ENCODE measurements at regions not wholly inside any gene's neighbourhood (a gene's known extent, or its start where the extent isn't known, plus 50 kb on each side); places are given as distances from the start of the nearest gene placed in this dataset.

DNA sequence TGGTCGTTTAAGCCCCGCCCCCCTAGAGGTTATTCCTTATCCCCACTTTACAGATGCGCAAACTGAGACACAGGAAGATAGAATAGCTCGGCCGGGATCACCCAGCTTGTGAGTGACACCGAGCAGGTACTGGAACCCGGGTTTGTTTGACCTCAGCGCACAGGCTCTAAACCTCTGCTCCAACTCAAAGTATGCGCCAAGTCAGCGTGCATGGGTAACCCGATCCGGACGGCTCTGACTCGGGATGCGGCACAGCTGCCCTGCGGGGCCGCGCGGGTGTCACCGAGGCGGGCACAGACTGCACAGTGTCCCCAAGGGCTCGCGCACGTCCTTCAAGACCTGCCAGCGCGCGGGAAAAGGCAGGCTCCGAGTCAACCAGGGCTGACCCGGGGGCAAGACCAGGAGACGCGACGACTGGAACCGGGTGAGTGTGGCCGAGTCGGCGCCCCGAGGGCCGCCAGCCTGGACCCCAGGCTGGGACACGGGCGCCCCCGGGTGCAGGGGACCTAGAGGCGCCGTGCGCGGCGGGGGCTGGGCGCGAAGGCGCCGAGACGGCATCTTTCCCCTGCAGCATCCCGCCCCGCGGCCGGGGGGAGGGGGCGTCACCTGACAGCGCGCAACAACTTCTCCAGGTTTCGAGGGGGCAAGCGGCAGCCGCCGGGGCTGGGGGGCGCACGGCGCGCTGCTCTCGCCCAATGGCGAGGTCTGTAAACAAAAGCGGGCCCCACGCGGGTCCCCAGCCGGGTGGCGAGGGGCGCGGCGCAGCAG is 101.9 kb upstream of the SOD1 start:
- H3K9me3 ChIP-seq (ENCODE audit: control insufficient read depth, insufficient read depth, low read length), result no peaks in the 10 kb centered on the region
- H3K36me3 ChIP-seq (ENCODE audit: insufficient read depth, low read length), result no peaks in the 10 kb centered on the region
- H3K9ac ChIP-seq (ENCODE audit: low read depth, low read length), result peak overlapping the region; percentile 82; the same call in 1 of the 2 replicates
- peaks cover 58% of the 10 kb centered on the region for H3K4me1 ChIP-seq (ENCODE audit: insufficient read depth, low read length)

- Histone ChIP-seq H3K36me3 (ENCODE audit: insufficient read depth, low read length) (no peaks in the 10 kb centered on the region), H3K4me1 (ENCODE audit: insufficient read depth, low read length) (peaks cover 53% of the 10 kb centered on the region), H3K9me3 (ENCODE audit: control insufficient read depth, insufficient read depth, low read length) (no peaks in the 10 kb centered on the region), H3K9ac (ENCODE audit: low read depth, low read length) (peak overlapping the region; percentile 82; the same call in 1 of the 2 replicates)
Measured at GRCh38 chr21:31556662-31557061, 102.8 kb upstream of the SOD1 start.

- no peaks in the 10 kb centered on the region for H3K9me3 ChIP-seq (ENCODE audit: control insufficient read depth, insufficient read depth, low read length)
- peaks cover 50% of the 10 kb centered on the region for H3K4me1 ChIP-seq (ENCODE audit: insufficient read depth, low read length)
- peak overlapping the region; percentile 13 for H3K9ac ChIP-seq (ENCODE audit: low read depth, low read length)
- no peaks in the 10 kb centered on the region for H3K36me3 ChIP-seq (ENCODE audit: insufficient read depth, low read length)
Measured at GRCh38 chr21:31555741-31556191, 103.7 kb upstream of the SOD1 start.

DNA sequence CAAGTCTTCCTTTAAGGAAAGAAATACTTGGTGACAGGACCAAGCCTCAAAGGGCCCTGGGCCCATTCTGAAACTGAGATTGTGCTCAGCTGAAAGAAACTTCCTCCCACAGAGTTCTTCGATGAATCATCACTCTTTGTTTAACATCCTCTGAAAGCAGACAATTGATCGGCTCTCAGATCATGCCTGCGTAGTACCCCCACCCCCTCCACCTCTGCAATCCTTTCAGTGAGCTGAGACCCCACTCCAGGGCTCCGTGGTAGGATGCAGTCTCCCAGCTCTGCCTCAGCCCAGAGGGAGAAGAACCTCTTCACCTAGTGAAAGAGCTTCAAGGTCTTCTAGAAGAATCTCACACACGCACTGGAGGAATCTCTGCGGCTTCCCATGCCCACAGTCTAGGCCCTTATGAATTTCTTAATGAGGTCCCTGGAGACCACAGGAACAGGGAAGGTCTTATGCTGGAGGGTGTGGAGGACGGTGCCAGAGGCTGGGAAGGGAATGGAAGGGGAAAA is 104.9 kb upstream of the SOD1 start:
- Histone ChIP-seq H3K4me1 (ENCODE audit: insufficient read depth, low read length) (peaks cover 42% of the 10 kb centered on the region), H3K9ac (ENCODE audit: low read depth, low read length) (peak overlapping the region; percentile 24; the same call in 1 of the 2 replicates), H3K9me3 (ENCODE audit: control insufficient read depth, insufficient read depth, low read length) (no peaks in the 10 kb centered on the region), H3K36me3 (ENCODE audit: insufficient read depth, low read length) (no peaks in the 10 kb centered on the region)

DNA sequence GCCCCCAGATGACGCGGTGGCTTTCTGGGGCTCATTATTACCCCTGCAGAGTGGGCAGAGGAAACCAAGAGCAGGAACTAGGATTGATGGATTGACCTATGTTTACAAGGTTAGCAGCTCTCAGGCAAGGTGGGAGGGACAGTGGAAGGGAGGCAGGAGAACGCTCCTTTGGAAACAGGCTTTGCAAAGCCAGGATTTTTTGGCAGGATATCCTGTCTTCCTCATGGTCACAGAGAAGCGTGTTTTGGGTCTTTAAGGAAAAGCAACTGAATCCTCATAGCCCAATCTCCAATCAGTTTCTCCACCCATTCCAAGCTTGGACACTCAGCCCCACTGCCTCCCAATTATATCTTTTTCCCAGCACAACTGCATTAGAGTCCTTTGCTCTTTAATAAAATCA is 105.6 kb upstream of the SOD1 start:
- no peaks in the 10 kb centered on the region for H3K36me3 ChIP-seq (ENCODE audit: insufficient read depth, low read length)
- H3K9me3 ChIP-seq (ENCODE audit: control insufficient read depth, insufficient read depth, low read length), result no peaks in the 10 kb centered on the region
- H3K9ac ChIP-seq (ENCODE audit: low read depth, low read length), result no peak overlapping the region
- H3K4me1 ChIP-seq (ENCODE audit: insufficient read depth, low read length), result peaks cover 42% of the 10 kb centered on the region

- no peak overlapping the region for H3K9ac ChIP-seq (ENCODE audit: low read depth, low read length)
- H3K9me3 ChIP-seq (ENCODE audit: control insufficient read depth, insufficient read depth, low read length), result no peaks in the 10 kb centered on the region
Measured at GRCh38 chr21:31553461-31553860, 106.0 kb upstream of the SOD1 start.

GRCh38 chr21:31552826-31553225 is 106.7 kb upstream of the SOD1 start:
- H3K4me1 ChIP-seq (ENCODE audit: insufficient read depth, low read length), result peaks cover 42% of the 10 kb centered on the region
- H3K9ac ChIP-seq (ENCODE audit: low read depth, low read length), result no peak overlapping the region

More at GRCh38 chr21:31553461-31553860, 106.0 kb upstream of the SOD1 start:
- H3K4me1 ChIP-seq (ENCODE audit: insufficient read depth, low read length), result peaks cover 42% of the 10 kb centered on the region
- H3K36me3 ChIP-seq (ENCODE audit: insufficient read depth, low read length), result no peaks in the 10 kb centered on the region

DNA sequence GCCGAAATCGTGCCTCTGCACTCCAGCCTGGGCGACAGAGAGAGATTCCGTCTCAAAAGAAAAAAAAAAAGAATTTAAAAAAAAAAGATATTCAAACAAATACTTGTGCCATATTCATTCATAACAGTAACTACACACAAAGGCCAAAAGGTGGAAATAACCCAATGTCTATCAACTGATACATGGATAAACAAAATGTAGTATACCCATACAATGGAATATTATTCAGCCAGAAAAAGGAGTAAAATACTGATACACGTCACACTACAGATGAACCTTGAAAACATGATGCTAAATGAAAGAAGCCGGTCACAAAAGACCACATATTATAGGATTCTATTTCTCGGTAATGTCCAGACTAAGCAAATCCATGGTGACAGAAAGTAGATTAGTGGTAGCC is 109.4 kb upstream of the SOD1 start:
- Histone ChIP-seq H3K9me3 (ENCODE audit: control insufficient read depth, insufficient read depth, low read length) (no peaks in the 10 kb centered on the region), H3K36me3 (ENCODE audit: insufficient read depth, low read length) (no peaks in the 10 kb centered on the region), H3K9ac (ENCODE audit: low read depth, low read length) (no peak overlapping the region), H3K4me1 (ENCODE audit: insufficient read depth, low read length) (peaks cover 38% of the 10 kb centered on the region)

More at GRCh38 chr21:31552826-31553225, 106.7 kb upstream of the SOD1 start:
- no peaks in the 10 kb centered on the region for H3K9me3 ChIP-seq (ENCODE audit: control insufficient read depth, insufficient read depth, low read length)
- no peaks in the 10 kb centered on the region for H3K36me3 ChIP-seq (ENCODE audit: insufficient read depth, low read length)

DNA sequence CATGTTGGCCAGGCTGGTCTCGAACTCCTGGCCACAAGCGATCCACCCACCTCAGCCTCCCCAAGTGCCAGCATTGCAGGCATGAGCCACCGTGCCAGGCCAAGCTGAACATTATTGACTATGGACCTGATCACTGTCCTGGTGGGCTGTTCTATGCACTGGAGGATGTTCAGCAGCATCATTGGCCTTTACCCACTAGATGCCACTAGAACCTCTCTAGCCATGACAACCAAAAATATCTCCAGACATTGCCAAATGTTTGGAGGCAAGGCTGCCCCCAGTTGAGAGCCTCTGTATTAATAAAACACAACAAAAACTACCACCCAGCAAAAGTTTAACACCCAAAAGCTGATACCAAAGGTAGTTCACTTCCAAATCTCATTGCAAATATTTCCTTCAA is 110.8 kb upstream of the SOD1 start:
- Histone ChIP-seq H3K4me1 (ENCODE audit: insufficient read depth, low read length) (peaks cover 29% of the 10 kb centered on the region), H3K9ac (ENCODE audit: low read depth, low read length) (no peak overlapping the region), H3K9me3 (ENCODE audit: control insufficient read depth, insufficient read depth, low read length) (no peaks in the 10 kb centered on the region), H3K36me3 (ENCODE audit: insufficient read depth, low read length) (no peaks in the 10 kb centered on the region)

DNA sequence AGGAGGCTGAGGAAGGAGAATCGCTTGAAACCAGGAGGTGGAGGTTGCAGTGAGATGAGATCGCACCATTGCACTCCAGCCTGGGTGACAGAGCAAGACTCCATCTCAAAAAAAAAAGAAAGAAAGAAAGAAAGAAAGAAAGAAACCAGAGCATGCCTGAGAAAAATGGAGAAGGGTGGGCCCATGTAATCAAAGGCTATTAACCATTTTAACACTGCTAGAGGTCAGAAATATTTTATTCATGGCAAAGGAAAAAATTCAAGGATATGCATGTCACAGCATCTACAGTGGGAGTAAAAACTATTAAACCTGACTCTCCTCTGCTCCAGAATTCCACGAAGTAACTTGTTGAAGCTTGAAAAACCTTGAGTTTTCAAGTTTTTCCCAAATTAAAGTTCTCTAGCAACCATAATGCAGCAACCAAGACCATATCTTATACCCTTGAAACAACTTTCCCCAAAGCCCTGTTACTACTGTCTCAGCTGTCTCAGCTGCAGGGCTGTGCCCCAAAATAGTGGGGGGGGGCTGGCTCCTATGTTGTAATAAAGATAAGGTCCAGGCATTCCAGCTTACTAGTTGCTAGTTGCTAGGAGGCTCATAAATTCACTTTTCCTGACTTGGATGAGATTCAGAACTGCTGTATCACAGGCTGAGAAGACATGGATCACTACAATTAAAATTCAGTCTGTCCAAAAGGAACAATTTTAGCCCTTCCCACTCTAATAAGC is 112.9 kb upstream of the SOD1 start:
- Histone ChIP-seq H3K4me1 (ENCODE audit: insufficient read depth, low read length) (peaks cover 18% of the 10 kb centered on the region), H3K9me3 (ENCODE audit: control insufficient read depth, insufficient read depth, low read length) (no peaks in the 10 kb centered on the region), H3K36me3 (ENCODE audit: insufficient read depth, low read length) (no peaks in the 10 kb centered on the region), H3K9ac (ENCODE audit: low read depth, low read length) (no peak overlapping the region)

DNA sequence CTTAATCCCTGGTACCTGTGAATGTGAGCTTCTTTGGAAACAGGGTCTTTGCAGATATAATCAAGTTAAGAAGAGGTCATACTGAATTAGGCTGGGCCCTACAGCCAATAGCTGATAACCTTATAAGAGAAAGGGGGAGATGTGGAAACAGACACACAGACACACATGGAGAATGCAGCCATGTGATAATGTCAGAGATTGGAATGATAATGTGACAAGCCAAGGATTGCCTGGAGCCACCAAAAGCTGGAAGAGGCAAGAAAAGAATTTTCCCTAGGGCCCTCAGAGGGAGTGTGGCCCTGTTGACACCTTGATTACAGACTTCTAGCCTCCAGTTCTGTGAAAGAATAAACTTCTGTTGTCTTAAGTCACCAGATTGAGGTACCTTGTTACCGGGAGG is 114.5 kb upstream of the SOD1 start:
- Histone ChIP-seq H3K9ac (ENCODE audit: low read depth, low read length) (no peak overlapping the region), H3K4me1 (ENCODE audit: insufficient read depth, low read length) (peaks cover 18% of the 10 kb centered on the region), H3K36me3 (ENCODE audit: insufficient read depth, low read length) (no peaks in the 10 kb centered on the region), H3K9me3 (ENCODE audit: control insufficient read depth, insufficient read depth, low read length) (no peaks in the 10 kb centered on the region)

- Histone ChIP-seq H3K4me1 (ENCODE audit: insufficient read depth, low read length) (peaks cover 18% of the 10 kb centered on the region), H3K9me3 (ENCODE audit: control insufficient read depth, insufficient read depth, low read length) (no peaks in the 10 kb centered on the region), H3K9ac (ENCODE audit: low read depth, low read length) (no peak overlapping the region), H3K36me3 (ENCODE audit: insufficient read depth, low read length) (no peaks in the 10 kb centered on the region)
Measured at GRCh38 chr21:31543191-31543590, 116.3 kb upstream of the SOD1 start.

DNA sequence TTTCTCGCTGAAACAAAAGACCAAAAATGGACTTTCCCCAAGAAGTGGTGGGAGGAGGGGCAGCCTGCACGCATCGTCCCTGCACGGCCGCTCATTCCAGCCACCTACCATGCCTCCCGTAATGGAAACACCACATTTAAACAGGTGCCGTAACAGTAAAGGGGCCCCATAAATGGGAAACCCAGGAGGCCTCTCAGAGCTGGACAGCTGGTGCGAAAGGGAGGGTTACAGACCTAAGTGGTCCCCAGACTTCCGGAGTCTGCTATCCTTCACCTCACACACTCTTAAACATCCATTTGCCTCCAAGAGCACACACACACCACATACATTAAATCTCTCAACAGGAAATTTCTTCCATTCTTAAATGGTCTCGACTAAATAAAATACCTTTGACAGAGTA is 120.7 kb upstream of the SOD1 start:
- Histone ChIP-seq H3K9ac (ENCODE audit: low read depth, low read length) (no peak overlapping the region), H3K4me1 (ENCODE audit: insufficient read depth, low read length) (no peaks in the 10 kb centered on the region), H3K36me3 (ENCODE audit: insufficient read depth, low read length) (peaks cover 3% of the 10 kb centered on the region), H3K9me3 (ENCODE audit: control insufficient read depth, insufficient read depth, low read length) (no peaks in the 10 kb centered on the region)

DNA sequence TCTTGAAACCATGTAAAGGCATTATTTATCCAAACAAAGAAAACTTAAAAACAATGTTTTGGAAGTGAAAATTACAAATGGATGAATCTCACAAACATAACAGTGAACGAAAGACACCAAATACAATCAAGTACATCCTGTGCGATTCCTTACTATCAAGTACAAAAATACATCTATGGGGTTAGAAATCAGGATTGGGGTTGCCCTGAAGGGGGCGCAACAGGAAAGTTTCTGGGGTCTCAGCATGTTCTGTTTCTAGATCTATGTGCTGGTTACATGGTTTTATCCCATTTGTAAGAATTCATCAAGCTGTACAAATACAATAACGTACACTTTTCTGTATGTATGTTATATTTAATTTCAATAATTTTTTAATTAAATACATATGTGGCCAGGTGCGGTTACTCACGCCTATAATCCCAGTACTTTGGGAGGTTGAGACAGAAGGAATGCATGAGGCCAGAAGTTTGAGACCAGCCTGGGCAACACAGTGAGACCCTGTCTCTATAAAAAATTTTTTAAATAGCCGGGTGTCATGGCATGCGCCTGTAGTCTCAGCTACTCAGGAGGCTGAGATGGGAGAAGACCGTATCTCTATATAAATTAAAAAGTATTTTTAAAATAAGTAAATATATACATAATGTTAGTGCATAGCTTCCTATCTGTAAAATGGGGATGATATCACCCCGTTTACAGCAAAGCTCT is 121.5 kb upstream of the SOD1 start:
- Histone ChIP-seq H3K9ac (ENCODE audit: low read depth, low read length) (no peak overlapping the region), H3K9me3 (ENCODE audit: control insufficient read depth, insufficient read depth, low read length) (no peaks in the 10 kb centered on the region), H3K4me1 (ENCODE audit: insufficient read depth, low read length) (no peaks in the 10 kb centered on the region), H3K36me3 (ENCODE audit: insufficient read depth, low read length) (peaks cover 3% of the 10 kb centered on the region)
